ENCODE measurements at regions not wholly inside any gene's neighbourhood (a gene's known extent, or its start where the extent isn't known, plus 50 kb on each side); places are given as distances from the start of the nearest gene placed in this dataset.

GRCh38 chr20:48058611-48059559, 273.6 kb upstream of the SULF2 start (continued):
- TF ChIP-seq TOX (CRISPR knock-in tag; IDR thresholded peaks at IDR 0.05; ENCODE audit: borderline replicate concordance) = no peak
- TF ChIP-seq ISL1 (CRISPR knock-in tag; IDR thresholded peaks at IDR 0.05) = no peak
- no peak for TF ChIP-seq ZNF8 (CRISPR knock-in tag; IDR thresholded peaks at IDR 0.05)
- no peak for TF ChIP-seq ZFP30 (CRISPR knock-in tag; IDR thresholded peaks at IDR 0.05)
- no peak for TF ChIP-seq ZNF565 (CRISPR knock-in tag; conservative IDR thresholded peaks at IDR 0.05; ENCODE audit: low read depth)
- TF ChIP-seq ZNF70 (CRISPR knock-in tag; IDR thresholded peaks at IDR 0.05) = no peak

DNA sequence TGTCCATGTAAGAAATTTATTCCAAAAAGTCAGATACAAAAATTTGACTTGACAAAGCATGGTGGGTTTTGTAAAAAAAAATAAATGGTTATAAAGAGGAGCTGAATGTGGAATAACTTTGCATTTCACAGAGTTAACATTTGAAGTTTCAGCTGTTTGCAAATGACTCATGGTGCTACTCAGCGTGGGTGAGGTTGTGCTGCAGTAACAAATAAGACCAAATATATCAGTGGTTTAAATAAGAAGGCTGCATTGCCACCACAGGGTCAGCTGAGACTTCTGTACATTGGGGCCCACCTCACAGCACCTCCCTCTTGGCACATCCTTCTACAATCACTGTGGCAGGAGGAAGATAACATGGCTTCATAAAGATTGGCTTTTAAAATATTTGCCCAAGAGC, 272.5 kb upstream of the SULF2 start:
- TF ChIP-seq ZNF70 (CRISPR knock-in tag; IDR thresholded peaks at IDR 0.05) (no peak), POU6F1 (CRISPR knock-in tag; IDR thresholded peaks at IDR 0.05; ENCODE audit: borderline replicate concordance, low read depth) (no peak), PPARA (CRISPR knock-in tag; IDR thresholded peaks at IDR 0.05; ENCODE audit: borderline replicate concordance) (no peak), BACH2 (CRISPR knock-in tag; IDR thresholded peaks at IDR 0.05; ENCODE audit: borderline replicate concordance) (no peak), TSHZ2 (CRISPR knock-in tag; IDR thresholded peaks at IDR 0.05) (no peak), SNAI2 (CRISPR knock-in tag; IDR thresholded peaks at IDR 0.05) (no peak), ZC3H10 (CRISPR knock-in tag; IDR thresholded peaks at IDR 0.05) (no peak), ESRRG (CRISPR knock-in tag; IDR thresholded peaks at IDR 0.05) (no peak)
- no peak for ATAC-seq

DNA sequence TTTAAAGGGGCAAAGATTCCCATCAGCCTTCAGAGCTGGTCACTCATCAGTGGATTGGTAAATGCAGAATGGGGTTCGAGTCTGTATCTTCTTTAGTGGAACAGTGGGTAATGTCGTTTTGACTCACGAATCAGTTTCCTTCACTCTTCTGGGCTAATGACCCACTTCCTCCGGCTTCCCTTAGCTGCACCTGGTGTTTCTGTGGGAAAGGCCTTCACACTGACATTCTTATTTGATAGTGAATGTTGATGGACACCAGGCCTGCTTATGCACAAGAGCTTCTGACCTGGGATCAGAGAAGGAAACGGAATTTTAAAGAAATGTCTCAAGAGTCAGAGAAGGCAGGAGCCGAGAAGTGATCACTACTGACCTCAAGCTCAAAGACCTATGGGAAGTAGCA, 272.0 kb upstream of the SULF2 start:
- no peak for ATAC-seq

More for the DNA sequence above, 272.0 kb upstream of the SULF2 start:
- TF ChIP-seq BACH2 (CRISPR knock-in tag; IDR thresholded peaks at IDR 0.05; ENCODE audit: borderline replicate concordance) (no peak), ZNF565 (CRISPR knock-in tag; conservative IDR thresholded peaks at IDR 0.05; ENCODE audit: low read depth) (no peak), ESRRG (CRISPR knock-in tag; IDR thresholded peaks at IDR 0.05) (no peak), TSHZ2 (CRISPR knock-in tag; IDR thresholded peaks at IDR 0.05) (no peak), SNAI2 (CRISPR knock-in tag; IDR thresholded peaks at IDR 0.05) (no peak), ZNF70 (CRISPR knock-in tag; IDR thresholded peaks at IDR 0.05) (no peak), RARB (CRISPR knock-in tag; IDR thresholded peaks at IDR 0.05) (no peak), ZC3H10 (CRISPR knock-in tag; IDR thresholded peaks at IDR 0.05) (no peak), ZFP3 (CRISPR knock-in tag; IDR thresholded peaks at IDR 0.05) (no peak)
- TF ChIP-seq, protein P1, sequence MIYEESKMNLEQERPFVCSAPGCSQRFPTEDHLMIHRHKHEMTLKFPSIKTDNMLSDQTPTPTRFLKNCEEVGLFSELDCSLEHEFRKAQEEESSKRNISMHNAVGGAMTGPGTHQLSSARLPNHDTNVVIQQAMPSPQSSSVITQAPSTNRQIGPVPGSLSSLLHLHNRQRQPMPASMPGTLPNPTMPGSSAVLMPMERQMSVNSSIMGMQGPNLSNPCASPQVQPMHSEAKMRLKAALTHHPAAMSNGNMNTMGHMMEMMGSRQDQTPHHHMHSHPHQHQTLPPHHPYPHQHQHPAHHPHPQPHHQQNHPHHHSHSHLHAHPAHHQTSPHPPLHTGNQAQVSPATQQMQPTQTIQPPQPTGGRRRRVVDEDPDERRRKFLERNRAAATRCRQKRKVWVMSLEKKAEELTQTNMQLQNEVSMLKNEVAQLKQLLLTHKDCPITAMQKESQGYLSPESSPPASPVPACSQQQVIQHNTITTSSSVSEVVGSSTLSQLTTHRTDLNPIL (CRISPR knock-in tag; IDR thresholded peaks at IDR 0.05; ENCODE audit: low read depth) = no peak

Measured in SK-N-SH treated with all-trans-retinoic acid at 6 μM for 48 hours (cell line).